Ammon's horn (tissue), 1 donor: ENCODE measurements at regions not wholly inside any gene's neighbourhood (a gene's known extent, or its start where the extent isn't known, plus 50 kb on each side); places are given as distances from the start of the nearest gene placed in this dataset.
A peak's percentile ranks its signal among the peaks of the same experiment; 100 is the strongest.

ENCODE experiments used
- DNase-seq: peaks from one replicate; pipeline ENCODE4 v3.0.0-alpha.2; 2016; ENCODE audit warnings: low spot score

DNA sequence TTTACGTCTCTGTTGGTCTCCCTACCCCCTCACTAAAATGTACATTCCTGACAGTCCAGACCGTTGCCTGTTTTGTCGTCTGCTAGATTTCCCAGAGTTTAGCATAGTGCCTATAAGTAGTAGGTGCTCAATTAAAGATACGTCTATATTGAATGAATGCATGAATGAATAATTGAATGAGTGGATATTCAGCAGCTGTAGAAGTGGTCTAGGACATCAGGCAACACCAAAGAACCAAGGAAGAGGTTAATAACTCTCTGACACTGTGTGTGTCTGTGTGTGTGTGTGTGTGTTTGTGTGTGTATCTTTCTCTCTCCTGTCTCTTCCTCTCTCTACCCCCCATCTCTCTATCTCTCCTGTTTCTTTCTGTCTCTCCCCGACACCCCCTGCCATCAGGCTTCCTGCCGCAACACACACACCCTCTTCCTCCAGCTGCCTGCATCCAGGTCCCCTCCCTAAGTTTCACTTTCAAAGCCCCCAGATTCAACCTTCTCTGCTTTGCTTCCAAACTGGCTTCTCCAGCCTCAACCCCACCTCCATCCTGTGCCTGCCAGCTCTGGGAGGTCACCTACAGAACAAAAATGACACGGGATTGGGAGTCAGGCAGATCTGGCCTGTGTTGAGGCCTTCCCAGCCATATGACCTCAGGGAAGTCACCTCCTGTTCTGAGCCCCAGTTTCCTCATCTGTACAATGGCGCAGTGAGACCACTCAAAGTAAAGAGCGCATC lies 119.9 kb upstream of the NCOR2 start:
- no peak for DNase-seq

DNA sequence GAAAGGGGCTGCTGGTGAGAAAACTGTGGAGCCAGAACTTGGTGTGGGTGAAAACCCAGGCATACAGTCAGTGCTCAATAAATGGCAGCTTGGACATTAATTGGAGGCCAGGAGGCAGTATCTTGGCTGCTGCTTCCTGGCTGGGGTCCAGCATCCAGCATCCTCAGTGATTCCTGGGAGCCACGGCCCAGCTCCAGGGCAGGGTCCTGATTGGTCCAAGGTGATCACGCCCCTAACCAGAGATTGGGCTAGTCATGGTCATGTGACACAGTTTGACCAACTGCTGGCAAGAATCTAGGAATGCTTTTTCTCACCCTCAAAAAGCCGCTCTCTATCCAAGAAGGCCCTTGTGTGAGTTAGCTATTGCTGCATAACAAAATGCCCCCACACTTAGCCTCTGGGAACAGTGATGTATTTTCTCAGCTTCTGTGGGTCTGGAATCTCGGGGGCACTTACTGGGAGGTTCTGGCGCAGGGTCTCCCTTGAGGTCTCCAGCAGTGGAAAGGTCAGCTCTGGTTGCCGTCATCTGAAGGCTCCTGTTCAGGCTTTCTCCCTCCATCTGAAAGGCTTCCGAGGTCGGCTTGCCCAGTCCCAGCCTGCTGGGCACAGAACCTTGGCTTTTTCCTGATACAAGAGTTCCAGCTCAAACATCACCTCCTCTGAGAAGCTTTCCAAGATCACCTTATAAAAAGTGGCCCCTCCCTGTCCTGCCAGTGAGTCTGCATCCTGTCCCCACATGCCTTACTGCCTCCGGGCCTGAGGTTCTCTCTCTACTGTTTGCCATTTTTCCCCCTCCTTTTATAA lies 119.2 kb upstream of the NCOR2 start:
- DNase-seq = no peak

DNA sequence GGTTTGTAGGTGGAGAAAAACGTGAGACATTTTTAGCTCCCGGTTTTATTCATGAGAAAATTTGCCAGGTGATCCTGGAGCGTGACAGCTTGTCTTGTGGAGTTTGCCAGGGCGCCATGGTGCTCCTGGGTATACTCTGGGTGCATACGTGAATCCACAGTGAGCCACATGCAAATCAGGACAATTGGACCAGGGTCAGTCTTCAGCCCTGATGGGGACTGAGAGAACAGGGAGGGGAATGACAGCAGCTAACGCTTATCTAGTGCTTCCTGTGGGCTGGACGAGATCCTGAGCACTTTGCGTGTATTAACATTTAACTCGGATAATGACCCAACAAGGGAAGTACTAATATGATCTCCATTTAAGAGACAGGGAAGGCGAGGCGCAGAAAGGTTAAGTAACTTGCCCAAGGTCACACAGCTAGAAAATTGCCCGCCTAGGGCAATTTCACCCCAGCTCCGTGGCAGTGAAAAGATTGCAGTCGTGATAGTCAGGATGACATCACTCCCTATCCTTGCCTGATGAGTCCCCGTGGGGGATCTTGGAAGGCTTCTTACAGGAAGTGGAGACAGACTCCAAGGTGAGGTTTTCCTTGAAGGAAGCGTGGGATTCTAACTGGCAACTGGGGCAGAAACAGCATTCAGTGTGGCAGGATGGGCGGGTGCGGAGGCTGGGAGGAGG lies 118.4 kb upstream of the NCOR2 start:
- no peak for DNase-seq

DNA sequence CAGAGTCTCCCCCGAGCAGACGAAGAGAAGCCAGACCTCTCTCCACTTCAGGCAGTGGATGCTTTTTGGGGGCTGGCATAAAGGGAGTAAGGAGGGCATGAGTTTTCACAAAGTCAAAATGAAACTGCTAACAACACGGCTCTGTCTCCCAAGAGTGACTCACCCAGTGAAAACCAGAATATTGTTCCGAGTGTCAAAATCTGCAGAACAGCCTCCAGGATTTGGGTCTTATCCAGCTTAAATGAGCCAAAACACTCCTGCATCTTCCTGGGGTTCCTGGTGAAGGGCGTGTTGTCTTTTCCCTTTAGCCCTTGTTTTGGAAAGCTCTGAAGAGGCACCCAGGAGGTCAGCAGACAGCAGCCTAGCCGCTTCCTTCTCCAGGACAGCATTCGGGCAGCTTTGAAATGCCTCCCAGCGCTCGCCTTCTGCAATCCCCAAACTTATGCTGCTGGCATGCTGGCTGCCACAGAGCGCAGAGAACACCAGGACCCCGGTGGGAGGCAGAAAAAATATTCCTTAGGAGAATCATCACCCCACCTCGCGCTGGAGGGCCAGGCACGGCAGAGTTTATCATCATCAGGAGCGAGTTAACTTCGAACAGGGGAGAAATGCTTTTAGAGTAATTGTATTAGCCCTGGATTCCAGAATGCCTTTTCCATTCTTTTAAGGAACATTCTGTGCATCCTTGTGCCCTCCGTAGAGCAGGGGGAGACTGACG lies 117.7 kb upstream of the NCOR2 start:
- DNase-seq = peak; percentile 69

DNA sequence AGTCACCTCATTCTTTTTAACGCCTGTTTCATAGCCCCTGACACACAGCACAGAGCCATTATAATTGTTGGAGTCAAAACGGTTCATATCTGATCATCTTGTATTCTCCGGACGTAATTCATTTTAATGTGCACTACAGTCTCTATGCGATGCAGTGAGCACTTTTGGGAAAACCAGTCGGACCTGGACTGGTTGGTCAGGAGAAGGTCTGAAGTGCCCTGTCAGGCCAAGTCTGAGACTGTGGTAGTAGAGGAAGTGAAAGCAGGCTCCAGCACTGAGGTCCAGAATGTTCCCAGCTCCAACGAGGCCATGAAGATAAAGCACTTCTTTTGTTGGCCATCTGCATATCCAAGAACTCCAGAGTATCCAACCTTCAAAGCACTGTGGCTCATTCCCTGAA lies 117.1 kb upstream of the NCOR2 start:
- DNase-seq = peak; percentile 75

DNA sequence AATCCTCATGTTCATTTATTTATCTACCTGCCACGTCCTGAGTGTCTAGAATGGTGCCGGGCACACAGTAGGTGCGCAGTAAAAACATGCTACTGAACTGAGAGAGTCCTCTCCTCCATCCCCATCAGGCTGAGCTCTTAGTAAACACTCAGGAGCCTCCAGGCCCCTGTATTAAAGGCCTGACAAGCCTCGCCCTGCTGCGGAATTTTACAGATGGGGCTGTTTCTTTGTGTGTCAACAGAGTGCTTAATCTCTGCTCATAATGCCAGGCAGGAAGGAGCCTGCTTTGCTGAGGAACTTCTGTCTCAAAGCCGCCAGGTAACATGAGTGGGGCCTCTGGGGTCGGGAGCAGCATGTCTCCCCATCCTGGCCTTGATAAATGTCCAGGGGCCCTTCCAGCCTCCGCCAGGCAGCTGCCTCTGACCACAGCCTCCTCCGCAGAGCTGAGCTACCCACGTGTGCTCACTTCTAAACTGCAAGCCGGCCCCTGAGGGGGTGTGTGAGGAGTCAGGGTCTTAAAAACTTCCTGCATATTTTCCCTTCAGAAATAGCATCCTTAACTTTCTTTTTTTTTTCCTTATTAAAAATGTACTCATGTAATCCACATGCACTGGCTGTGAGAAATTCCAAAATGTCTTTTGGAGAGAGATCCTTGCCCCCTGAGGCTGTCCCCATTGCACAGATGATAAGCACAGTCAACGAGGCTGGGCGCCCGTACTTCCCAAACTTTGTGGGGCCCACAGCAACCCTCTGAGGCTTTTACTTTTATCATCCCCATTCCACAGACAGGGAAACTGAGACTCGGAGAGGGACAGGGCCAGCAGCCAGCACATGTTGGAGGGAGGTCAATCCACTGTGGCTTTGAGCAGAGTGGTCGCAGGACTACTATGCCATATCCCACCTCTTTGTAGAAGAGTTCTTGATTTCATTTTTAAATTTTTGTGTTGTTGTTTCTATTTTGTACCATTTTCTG lies 116.0 kb upstream of the NCOR2 start:
- DNase-seq = no peak

DNA sequence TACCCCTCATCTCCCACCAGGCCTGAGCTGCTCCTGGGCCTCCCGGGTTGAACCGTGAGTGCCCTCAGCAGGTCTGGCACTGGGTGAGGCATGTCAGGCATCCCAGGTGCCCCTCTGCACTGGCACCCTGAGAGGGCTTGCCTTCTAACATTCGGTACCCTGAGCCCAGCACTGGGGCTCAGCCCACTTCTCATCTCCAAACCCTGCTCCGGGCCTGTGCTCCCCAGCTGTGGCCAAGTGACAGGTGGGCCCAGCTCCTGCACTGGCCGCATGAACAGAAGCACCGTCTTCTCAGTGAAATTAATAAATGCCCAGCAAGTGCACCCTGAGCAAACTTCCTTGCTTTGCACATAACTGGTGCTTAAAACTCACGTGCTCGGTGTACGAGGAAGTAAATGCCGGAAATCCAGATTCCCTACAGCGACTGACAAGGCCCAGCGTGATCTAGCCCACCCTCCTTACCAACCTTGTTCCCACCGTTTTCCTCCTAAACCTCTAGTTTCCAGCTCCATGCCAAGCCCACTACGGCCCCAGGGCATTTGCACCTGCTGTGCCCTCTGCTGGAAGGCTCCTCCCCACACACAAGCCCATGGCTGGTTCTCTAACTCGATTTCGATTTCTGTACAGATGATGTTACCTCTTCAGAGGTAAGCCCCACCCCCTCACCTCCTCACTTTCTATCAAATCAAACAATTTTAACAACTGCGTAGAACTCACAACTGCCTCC lies 115.2 kb upstream of the NCOR2 start:
- no peak for DNase-seq

DNA sequence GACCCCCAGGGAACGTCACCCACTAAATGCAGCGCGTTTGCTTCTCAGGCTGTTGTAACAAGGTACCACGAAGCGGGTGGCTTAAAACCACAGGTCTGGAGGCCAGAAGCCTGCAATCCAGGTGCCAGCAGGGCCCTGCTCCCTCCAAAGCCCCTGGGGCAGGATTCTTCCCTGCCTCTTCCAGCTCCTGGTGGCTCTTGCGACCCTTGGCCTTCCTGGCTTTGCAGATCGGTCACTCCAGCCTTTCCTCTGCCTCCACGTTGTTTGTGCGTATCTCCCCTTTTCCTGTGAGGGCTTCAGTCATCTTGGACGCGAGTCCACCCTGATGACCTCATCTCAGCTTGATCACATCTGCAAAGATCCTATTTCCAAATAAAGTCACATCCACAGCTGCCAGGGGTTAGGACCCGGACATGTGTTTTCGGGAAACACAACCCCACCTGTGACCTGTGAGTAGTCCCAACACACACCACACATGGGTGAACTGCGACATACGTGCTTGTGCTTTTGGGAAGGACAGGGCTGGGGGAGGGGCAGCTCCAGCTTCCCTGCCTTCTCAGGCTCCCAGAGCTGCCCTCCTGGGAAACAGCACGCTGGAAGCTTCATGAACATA lies 114.5 kb upstream of the NCOR2 start:
- no peak for DNase-seq

DNA sequence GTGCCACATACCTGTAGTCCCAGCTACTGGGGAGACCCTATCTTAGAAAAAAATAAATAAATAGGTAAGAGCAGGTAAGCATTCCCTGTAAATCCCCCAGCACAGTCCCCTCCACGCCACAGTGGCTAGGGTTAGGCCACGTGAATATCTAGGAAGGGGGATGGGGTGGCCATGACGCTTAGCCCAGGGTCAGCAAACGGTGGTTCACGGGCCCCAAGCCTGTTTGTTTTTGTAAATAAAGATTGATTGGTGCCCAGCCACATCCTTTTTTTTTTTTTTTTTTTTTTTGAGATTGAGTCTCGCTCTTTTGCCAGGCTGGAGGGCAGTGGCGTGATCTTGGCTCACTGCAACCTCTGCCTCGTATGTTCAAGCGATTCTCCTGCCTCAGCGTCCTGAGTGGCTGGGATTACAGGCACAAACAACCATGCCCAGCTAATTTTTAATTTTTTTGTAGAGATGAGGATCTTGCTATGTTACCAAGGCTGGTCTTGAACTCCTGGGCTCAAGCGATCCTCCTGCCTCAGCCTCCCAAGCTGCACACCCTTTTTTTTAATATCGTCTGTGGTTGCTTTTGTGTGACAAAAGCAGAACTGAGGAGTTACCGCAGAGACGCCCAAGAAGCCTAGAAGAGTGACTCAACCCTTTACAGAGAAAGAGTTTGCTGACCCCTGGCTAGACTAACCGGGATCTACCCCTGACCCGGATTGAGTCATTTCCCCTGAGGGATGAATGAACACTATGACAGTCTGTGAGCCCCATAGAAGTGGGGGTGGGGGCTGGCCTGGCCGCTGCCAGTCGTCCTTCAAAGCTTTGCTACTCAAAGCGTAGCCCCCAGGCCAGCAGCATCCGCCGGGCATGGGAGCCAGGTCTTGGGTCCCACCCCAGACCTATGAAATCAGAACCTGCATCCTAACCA lies 113.7 kb upstream of the NCOR2 start:
- DNase-seq = peak; percentile 33

DNA sequence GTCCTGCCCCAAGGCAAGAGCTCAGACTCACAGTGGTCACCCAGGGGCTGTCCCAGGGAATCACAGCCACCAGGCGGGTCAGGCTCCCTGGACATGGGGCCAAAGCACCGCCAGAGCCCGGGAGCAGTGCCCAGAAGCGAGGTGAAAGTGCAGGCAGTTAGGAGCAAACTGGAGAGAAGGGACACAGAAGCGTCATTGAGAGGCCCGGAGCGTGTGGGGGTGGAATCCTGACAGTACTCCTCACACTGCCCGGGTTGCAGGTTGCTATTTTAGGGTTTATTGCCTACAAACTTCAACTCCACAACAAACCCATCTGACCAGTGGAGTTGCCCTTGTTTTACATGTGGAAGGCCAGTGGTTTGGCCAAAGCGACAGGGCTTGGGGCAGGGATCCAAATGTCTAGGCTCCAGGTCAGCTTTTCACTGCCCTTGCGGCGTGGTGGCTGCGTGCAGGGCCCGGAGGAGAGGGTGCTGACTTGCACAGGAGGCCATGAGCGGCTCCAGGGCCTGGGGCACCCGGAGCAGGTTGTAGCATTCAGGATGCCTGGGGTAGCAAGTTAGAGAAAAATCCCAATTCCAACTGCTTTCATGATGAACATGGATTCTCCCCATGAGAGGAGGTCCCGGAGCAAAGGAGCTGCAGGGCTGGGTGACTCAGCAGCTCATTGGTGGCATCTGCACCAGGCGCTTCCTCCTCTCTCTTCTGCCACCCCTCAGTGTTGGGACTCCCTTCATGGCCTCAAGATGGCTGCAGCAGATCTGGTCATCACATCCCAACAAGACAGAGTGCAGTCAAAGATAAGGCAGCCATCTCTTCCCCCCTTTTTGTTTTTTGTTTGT lies 112.3 kb upstream of the NCOR2 start:
- DNase-seq = peak; percentile 74

DNA sequence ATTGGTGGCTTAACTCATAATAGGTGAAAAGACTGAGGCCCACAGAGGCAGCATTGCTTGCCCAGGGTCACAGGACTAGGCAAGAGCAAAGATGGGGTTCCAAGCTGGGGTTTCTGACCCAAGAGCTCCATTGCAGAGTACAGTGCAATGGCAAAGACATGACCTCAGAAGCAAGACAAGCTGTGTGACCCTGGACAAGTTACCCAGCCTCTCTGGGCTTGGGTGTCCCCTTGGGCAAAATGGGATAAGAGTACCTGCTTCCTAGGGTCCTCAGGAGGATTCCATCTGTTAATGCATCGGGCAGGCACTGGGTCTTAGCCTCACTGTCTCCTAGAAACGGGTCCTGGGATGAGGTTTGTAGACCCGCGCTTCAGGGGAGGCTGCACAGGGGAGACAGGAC lies 111.6 kb upstream of the NCOR2 start:
- no peak for DNase-seq

DNA sequence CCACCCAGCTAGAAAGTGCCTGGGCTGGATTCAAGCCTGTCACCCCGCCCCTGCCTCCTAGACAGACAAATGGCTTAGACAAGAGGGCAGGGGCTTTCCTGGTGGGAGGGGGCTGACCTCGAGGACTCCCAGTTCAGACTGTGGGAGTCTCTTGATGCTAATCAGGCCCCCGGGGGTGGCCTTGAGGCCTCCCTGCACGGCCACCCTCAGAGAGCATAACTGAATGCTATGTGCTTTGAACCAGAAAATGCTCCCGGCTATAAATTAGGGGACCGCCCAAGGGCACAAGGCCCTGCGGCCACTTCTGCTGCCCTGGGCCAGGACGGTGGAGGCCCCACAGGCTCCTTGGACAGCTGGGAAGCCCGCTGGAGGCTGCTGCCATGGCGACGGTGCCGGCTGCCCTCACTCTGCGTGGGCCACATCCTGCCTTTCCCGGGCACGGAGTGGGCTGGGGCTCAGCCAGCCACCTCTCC lies 111.0 kb upstream of the NCOR2 start:
- DNase-seq = no peak

DNA sequence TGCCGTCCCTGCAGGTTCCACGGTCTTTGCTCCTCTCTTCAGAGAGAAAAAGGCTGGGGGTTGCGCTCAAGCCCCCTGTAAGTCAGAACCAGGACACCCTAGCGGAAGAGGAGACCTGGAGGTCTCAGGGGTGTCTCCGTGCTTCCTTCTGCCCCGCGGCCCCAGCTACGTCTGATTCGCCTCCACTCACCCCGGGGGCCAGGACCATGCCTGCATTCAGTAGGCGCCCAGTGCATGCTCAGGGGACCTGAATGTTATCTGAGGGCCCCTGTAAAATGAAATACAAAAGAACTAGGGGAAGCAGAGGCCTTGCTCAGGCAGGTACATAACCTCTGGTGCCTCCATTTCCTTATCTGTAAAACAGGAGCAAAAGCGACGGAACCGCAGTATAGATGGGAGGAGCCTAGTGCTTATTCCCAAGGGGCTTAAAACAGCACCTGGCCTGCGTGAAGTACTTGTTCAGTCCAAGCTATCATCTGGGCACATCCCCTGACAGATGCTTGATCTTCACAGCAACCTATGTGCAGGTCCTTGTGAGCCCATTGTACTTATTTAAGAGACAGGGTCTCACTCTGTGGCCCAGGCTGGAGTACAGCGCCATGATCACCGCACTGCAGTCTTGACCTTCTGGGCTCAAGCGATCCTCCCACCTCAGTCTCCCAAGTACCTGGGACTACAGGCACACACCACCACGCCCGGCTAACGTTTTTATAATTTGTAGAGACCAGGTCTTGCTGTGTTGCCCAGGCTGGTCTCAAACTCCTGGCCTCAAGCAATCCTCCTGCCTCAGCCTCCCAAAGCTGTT lies 110.3 kb upstream of the NCOR2 start:
- no peak for DNase-seq

DNA sequence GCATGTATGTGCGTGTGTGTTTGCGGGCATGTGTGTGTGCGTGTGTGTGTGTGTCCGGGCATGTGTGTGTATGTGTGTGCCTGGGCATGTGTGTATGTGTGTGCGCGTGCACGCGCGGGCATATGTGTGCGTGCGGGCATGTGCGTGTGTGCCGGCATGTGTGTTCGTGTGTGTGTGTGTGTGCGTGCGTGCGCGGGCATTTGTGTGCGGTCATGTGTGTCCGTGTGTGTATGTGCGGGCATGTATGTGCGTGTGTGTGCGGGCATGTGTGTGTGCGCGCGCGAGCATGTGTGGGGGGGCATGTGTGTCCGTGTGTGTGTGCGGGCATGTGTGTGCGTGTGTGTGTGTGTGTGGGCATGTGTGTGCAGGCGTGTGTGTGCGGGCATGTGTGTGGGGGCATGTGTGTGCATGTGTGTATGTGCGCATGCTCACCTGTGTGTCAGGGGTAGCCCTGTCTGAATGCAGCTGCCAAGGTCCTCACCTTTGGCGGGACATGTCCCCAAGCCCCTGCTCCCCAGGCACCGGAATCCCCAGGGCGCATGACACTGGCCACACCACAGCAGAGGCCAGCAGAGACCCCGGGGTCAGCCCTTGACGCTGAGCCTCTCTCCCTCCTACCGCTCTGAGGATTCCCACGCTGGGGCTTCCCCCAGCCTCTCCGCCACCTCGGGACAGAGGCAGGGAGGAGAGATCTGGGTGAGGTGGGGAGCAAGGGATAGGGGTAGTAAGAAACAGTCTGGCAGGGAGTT lies 109.5 kb upstream of the NCOR2 start:
- DNase-seq = no peak

DNA sequence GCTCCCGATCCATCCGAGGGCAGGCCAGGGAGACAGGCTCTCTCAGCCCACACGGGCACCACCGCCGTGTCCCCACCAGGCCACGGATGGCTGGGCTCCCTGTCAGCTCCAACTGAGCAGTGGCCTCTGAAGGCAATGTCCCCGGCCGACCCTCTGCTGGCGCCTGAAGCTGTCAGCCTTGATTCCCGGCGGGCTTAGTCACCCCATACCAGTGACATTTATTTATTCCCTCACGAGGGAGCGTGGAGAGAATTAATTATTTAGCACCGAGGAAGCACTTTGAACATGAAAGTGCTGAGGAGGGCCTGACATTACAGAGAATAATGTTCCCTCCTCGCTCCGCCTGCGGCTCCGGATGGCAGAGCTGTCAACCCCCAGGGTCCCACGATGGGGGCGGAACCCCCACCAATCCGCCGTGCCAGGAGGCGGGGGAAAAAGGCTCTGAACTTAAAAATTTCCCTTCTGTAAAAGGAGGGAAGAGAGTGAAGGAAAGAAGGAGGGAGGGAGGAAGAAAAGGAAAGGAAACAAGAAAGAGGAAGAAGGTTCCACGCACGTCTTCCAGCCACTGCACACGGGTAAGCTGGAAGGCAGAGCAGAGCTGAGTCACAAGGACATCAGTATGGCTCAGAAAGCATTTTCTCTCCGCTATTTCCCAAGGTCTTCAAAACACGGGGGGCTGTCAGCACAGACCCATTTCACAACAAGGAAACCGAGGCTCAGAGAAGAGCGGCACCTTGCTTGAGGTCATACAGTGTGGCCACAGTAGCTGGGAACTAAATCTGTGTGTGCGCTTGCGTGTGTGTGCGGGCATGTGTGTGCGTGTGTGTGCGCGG lies 108.7 kb upstream of the NCOR2 start:
- DNase-seq = peak; percentile 67
